CD4-positive, alpha-beta T cell treated with Interleukin-17A for 4 hours (primary cell): ENCODE measurements at regions not wholly inside any gene's neighbourhood (a gene's known extent, or its start where the extent isn't known, plus 50 kb on each side); places are given as distances from the start of the nearest gene placed in this dataset.

ENCODE experiments used
- DNase-seq: peaks from one replicate; pipeline ENCODE4 v3.0.0-alpha.2; 2020; ENCODE audit warnings: mixed read lengths

DNA sequence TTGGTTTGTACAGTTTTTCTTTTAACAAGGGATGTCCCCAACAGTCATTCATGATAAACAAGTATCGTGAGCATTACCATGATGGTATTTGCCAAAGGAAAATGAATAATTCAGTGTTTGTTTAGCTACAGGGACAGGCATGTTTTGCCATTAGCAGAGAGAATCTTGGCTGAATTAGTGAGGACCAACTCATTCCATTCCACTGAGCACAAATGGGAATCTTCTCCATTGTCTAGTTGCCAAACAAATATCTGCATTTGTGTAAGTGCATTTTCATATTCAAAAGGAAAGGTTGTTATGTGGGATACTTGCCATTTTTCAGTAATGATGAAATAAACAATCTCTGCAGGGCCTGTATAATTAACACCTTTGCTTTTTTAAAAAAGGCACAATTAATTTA is 1762.6 kb downstream of the RPA4 start:
- no peak for DNase-seq

- no peak for DNase-seq
Observed at GRCh38 chrX:98654565-98654964, 1755.5 kb downstream of the PCDH19 start.
